WERI-Rb-1 (cell line): ENCODE measurements at regions not wholly inside any gene's neighbourhood (a gene's known extent, or its start where the extent isn't known, plus 50 kb on each side); places are given as distances from the start of the nearest gene placed in this dataset.

ENCODE experiments used
- DNase-seq: peaks from one replicate; pipeline ENCODE4 v3.0.0-alpha.2; 2020
- H3K27ac ChIP-seq: fragments of 250-450 bp; sonication (Bioruptor Pico); 2 replicates; pipeline ENCODE4 v1.5.1; 2020; ENCODE audit warnings: mild to moderate bottlenecking, moderate library complexity
- H3K27me3 ChIP-seq: fragments of 250-450 bp; sonication (Bioruptor Pico); 2 replicates; pipeline ENCODE4 v1.5.1; 2021; ENCODE audit warnings: mild to moderate bottlenecking, low read depth, moderate library complexity; ENCODE audit not compliant: insufficient read depth, severe bottlenecking
- H3K36me3 ChIP-seq: fragments of 250-450 bp; sonication (Bioruptor Pico); 2 replicates; pipeline ENCODE4 v1.5.1; 2020; ENCODE audit warnings: mild to moderate bottlenecking, moderate library complexity
- H3K4me3 ChIP-seq: 2 replicates; pipeline ENCODE4 v1.5.1; 2011; ENCODE audit warnings: low read depth, mild to moderate bottlenecking, control low read depth, low read length
- H3K9me3 ChIP-seq: fragments of 250-450 bp; sonication (Bioruptor Pico); 2 replicates; pipeline ENCODE4 v1.5.1; 2021; ENCODE audit warnings: mild to moderate bottlenecking, moderate library complexity; ENCODE audit not compliant: severe bottlenecking
- CTCF ChIP-seq: IDR thresholded peaks from 2 replicates; pipeline ENCODE4 v1.5.1; 2011; ENCODE audit warnings: low read depth, mild to moderate bottlenecking, control low read depth, inconsistent platforms, low read length

GRCh38 chr3:31343075-31343474 lies 189.7 kb upstream of the STT3B start:
- Histone ChIP-seq H3K4me3 (no peak overlapping the region), H3K9me3 (no peaks in the 10 kb centered on the region), H3K27ac (no peak overlapping the region), H3K27me3 (no peaks in the 10 kb centered on the region), H3K36me3 (no peaks in the 10 kb centered on the region)
- TF ChIP-seq CTCF, result no peak
- DNase-seq, result no peak

- no peaks in the 10 kb centered on the region for H3K36me3 ChIP-seq
- no peak for DNase-seq
- no peaks in the 10 kb centered on the region for H3K27me3 ChIP-seq
- no peak overlapping the region for H3K27ac ChIP-seq
- TF ChIP-seq CTCF, result no peak
- H3K4me3 ChIP-seq, result no peak overlapping the region
- no peaks in the 10 kb centered on the region for H3K9me3 ChIP-seq
Observed at GRCh38 chr3:31345581-31345980, 187.1 kb upstream of the STT3B start.

- H3K27me3 ChIP-seq, result no peaks in the 10 kb centered on the region
- no peaks in the 10 kb centered on the region for H3K9me3 ChIP-seq
- no peak for DNase-seq
- TF ChIP-seq CTCF, result no peak
- no peak overlapping the region for H3K4me3 ChIP-seq
- no peaks in the 10 kb centered on the region for H3K36me3 ChIP-seq
- H3K27ac ChIP-seq, result no peak overlapping the region
Observed at GRCh38 chr3:31346542-31346979, 186.2 kb upstream of the STT3B start.

GRCh38 chr3:31349001-31349748 lies 183.6 kb upstream of the STT3B start:
- no peak for DNase-seq
- Histone ChIP-seq H3K27me3 (no peaks in the 10 kb centered on the region), H3K36me3 (no peaks in the 10 kb centered on the region), H3K9me3 (no peaks in the 10 kb centered on the region), H3K27ac (no peak overlapping the region), H3K4me3 (no peak overlapping the region)
- no peak for TF ChIP-seq CTCF

- Histone ChIP-seq H3K27me3 (no peaks in the 10 kb centered on the region), H3K9me3 (no peaks in the 10 kb centered on the region), H3K27ac (no peak overlapping the region), H3K36me3 (no peaks in the 10 kb centered on the region), H3K4me3 (no peak overlapping the region)
- DNase-seq, result no peak
- no peak for TF ChIP-seq CTCF
Observed at GRCh38 chr3:31350307-31350706, 182.4 kb upstream of the STT3B start.

GRCh38 chr3:31352331-31352730 lies 180.4 kb upstream of the STT3B start:
- TF ChIP-seq CTCF, result no peak
- H3K4me3 ChIP-seq, result no peak overlapping the region
- no peaks in the 10 kb centered on the region for H3K27me3 ChIP-seq
- no peak overlapping the region for H3K27ac ChIP-seq
- H3K9me3 ChIP-seq, result no peaks in the 10 kb centered on the region
- no peaks in the 10 kb centered on the region for H3K36me3 ChIP-seq
- no peak for DNase-seq
